ENCODE measurements at regions not wholly inside any gene's neighbourhood (a gene's known extent, or its start where the extent isn't known, plus 50 kb on each side); places are given as distances from the start of the nearest gene placed in this dataset.
"Not testable (repeated sequence)": the region's sequence is repeated elsewhere in the genome, so short reads cannot be mapped to it uniquely, and the experiment has no call there.

DNA sequence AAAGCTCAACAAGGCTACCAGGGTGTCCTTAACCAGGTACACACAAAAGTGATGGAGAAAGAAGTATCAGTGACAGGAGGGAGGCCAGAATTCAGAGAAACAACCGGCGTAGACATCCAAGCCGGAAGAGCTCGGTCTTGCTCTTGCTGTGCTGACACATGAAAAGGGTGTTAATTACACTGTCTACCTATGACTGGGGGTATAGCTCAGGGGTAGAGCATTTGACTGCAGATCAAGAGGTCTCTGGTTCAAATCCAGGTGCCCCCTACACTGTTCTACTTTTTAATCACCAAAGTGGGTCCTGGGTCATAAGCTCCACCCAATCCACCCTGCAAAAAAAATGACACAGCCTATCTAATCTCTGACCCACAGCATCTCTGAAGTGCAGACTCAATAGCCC lies 86.9 kb upstream of the ZNF746 start:
- Histone ChIP-seq H3K36me3 (replicated peaks in 1 of 2; ENCODE audit: control insufficient read depth in 2 of 2, insufficient read depth in 2 of 2, low read length in 2 of 2) (peaks cover 30 to 90% of the 10 kb centered on the region in 2 donors), H3K9ac (ENCODE audit: low read depth, low read length, poor library complexity) (no peak overlapping the region), H2BK15ac (ENCODE audit: low read length) (no peak overlapping the region), H3K4me3 (ENCODE audit: low read length in 2 of 2) (no peak overlapping the region), H4K91ac (ENCODE audit: low read depth, low read length, poor library complexity) (no peak overlapping the region), H3K27me3 (ENCODE audit: control insufficient read depth in 3 of 3, insufficient read depth in 3 of 3, low read depth in 1 of 3, low read length in 3 of 3) (no peaks in the 10 kb centered on the region), H3K4me1 (ENCODE audit: control insufficient read depth in 2 of 2, insufficient read depth in 1 of 2, low read depth in 1 of 2, low read length in 2 of 2) (no peaks in the 10 kb centered on the region), H2BK12ac (ENCODE audit: low read length) (no peak overlapping the region), H2AFZ (ENCODE audit: low read length) (no peak overlapping the region), H2BK120ac (ENCODE audit: low read depth, low read length) (no peak overlapping the region), H2AK5ac (ENCODE audit: low read depth, low read length) (no peak overlapping the region), H3K9me3 (replicated peaks in 1 of 2; ENCODE audit: control insufficient read depth in 2 of 2, insufficient read depth in 1 of 2, low read depth in 1 of 2, low read length in 2 of 2) (peaks cover 23 to 39% of the 10 kb centered on the region in 2 donors), H3K18ac (ENCODE audit: low read length) (no peak overlapping the region), H4K8ac (ENCODE audit: low read depth, low read length) (no peak overlapping the region), H3K79me1 (ENCODE audit: low read depth, low read length) (no peaks in the 10 kb centered on the region), H3K27ac (replicated peaks; ENCODE audit: low read length) (no peak overlapping the region), H3K4ac (ENCODE audit: low read length) (no peak overlapping the region), H3K4me2 (ENCODE audit: insufficient read depth, low read length, poor library complexity, severe bottlenecking) (no peak overlapping the region), H2BK5ac (ENCODE audit: low read length) (no peak overlapping the region), H3K23ac (ENCODE audit: low read depth, low read length, poor library complexity) (no peak overlapping the region), H3K14ac (ENCODE audit: low read length) (no peak overlapping the region)
- no CpG with 5 or more reads among the region's 4 CpGs for WGBS, 2 donors (ENCODE audit: extremely low coverage in 2 of 2, insufficient read length in 2 of 2, insufficient replicate concordance in 1 of 2)
- no peak for DNase-seq (ENCODE audit: low spot score)

GRCh38 chr7:149584009-149584408 lies 86.4 kb upstream of the ZNF746 start:
- WGBS, 2 donors (ENCODE audit: extremely low coverage in 2 of 2, insufficient read length in 2 of 2, insufficient replicate concordance in 1 of 2): no CpG with 5 or more reads among the region's 2 CpGs
- Histone ChIP-seq H2BK5ac (ENCODE audit: low read length) (no peak overlapping the region), H3K9ac (ENCODE audit: low read depth, low read length, poor library complexity) (no peak overlapping the region), H4K8ac (ENCODE audit: low read depth, low read length) (no peak overlapping the region), H3K4me3 (ENCODE audit: low read length in 2 of 2) (no peak overlapping the region), H3K36me3 (replicated peaks in 1 of 2; ENCODE audit: control insufficient read depth in 2 of 2, insufficient read depth in 2 of 2, low read length in 2 of 2) (peaks cover 27 to 88% of the 10 kb centered on the region in 2 donors), H3K14ac (ENCODE audit: low read length) (no peak overlapping the region), H3K79me1 (ENCODE audit: low read depth, low read length) (no peaks in the 10 kb centered on the region), H3K9me3 (replicated peaks in 1 of 2; ENCODE audit: control insufficient read depth in 2 of 2, insufficient read depth in 1 of 2, low read depth in 1 of 2, low read length in 2 of 2) (peaks cover 23 to 44% of the 10 kb centered on the region in 2 donors), H2BK120ac (ENCODE audit: low read depth, low read length) (no peak overlapping the region), H3K4me1 (ENCODE audit: control insufficient read depth in 2 of 2, insufficient read depth in 1 of 2, low read depth in 1 of 2, low read length in 2 of 2) (no peaks in the 10 kb centered on the region), H2AK5ac (ENCODE audit: low read depth, low read length) (no peak overlapping the region), H3K27ac (replicated peaks; ENCODE audit: low read length) (no peak overlapping the region), H3K23ac (ENCODE audit: low read depth, low read length, poor library complexity) (no peak overlapping the region), H2BK12ac (ENCODE audit: low read length) (no peak overlapping the region), H4K91ac (ENCODE audit: low read depth, low read length, poor library complexity) (no peak overlapping the region), H3K18ac (ENCODE audit: low read length) (no peak overlapping the region), H3K4ac (ENCODE audit: low read length) (no peak overlapping the region), H3K4me2 (ENCODE audit: insufficient read depth, low read length, poor library complexity, severe bottlenecking) (no peak overlapping the region), H2AFZ (ENCODE audit: low read length) (no peak overlapping the region), H2BK15ac (ENCODE audit: low read length) (no peak overlapping the region), H3K27me3 (ENCODE audit: control insufficient read depth in 3 of 3, insufficient read depth in 3 of 3, low read depth in 1 of 3, low read length in 3 of 3) (no peaks in the 10 kb centered on the region)
- no peak for DNase-seq (ENCODE audit: low spot score)

GRCh38 chr7:149580328-149580727 lies 82.7 kb upstream of the ZNF746 start:
- no peak overlapping the region for H2BK5ac ChIP-seq (ENCODE audit: low read length)
- H2BK12ac ChIP-seq (ENCODE audit: low read length): no peak overlapping the region
- no peak overlapping the region for H4K91ac ChIP-seq (ENCODE audit: low read depth, low read length, poor library complexity)
- no peak overlapping the region for H3K23ac ChIP-seq (ENCODE audit: low read depth, low read length, poor library complexity)
- H4K8ac ChIP-seq (ENCODE audit: low read depth, low read length): no peak overlapping the region
- H2BK120ac ChIP-seq (ENCODE audit: low read depth, low read length): no peak overlapping the region
- peaks cover 15 to 57% of the 10 kb centered on the region in 2 donors for H3K36me3 ChIP-seq (replicated peaks in 1 of 2; ENCODE audit: control insufficient read depth in 2 of 2, insufficient read depth in 2 of 2, low read length in 2 of 2)
- no peak overlapping the region for H3K4ac ChIP-seq (ENCODE audit: low read length)
- H3K4me2 ChIP-seq (ENCODE audit: insufficient read depth, low read length, poor library complexity, severe bottlenecking): no peak overlapping the region
- H3K79me1 ChIP-seq (ENCODE audit: low read depth, low read length): no peaks in the 10 kb centered on the region
- DNase-seq (ENCODE audit: low spot score): no peak
- H2AFZ ChIP-seq (ENCODE audit: low read length): no peak overlapping the region
- H2AK5ac ChIP-seq (ENCODE audit: low read depth, low read length): no peak overlapping the region
- H3K27ac ChIP-seq (replicated peaks; ENCODE audit: low read length): no peak overlapping the region
- H3K9me3 ChIP-seq (replicated peaks in 1 of 2; ENCODE audit: control insufficient read depth in 2 of 2, insufficient read depth in 1 of 2, low read depth in 1 of 2, low read length in 2 of 2): peaks cover 21 to 53% of the 10 kb centered on the region in 2 donors
- no peak overlapping the region for H2BK15ac ChIP-seq (ENCODE audit: low read length)
- no peak overlapping the region for H3K18ac ChIP-seq (ENCODE audit: low read length)
- no peaks in the 10 kb centered on the region for H3K4me1 ChIP-seq (ENCODE audit: control insufficient read depth in 2 of 2, insufficient read depth in 1 of 2, low read depth in 1 of 2, low read length in 2 of 2)
- H3K27me3 ChIP-seq (ENCODE audit: control insufficient read depth in 3 of 3, insufficient read depth in 3 of 3, low read depth in 1 of 3, low read length in 3 of 3): no peaks in the 10 kb centered on the region
- no peak overlapping the region for H3K14ac ChIP-seq (ENCODE audit: low read length)
- H3K4me3 ChIP-seq (ENCODE audit: low read length in 2 of 2): no peak overlapping the region
- H3K9ac ChIP-seq (ENCODE audit: low read depth, low read length, poor library complexity): no peak overlapping the region
- WGBS, 2 donors (ENCODE audit: extremely low coverage in 2 of 2, insufficient read length in 2 of 2, insufficient replicate concordance in 1 of 2): no CpG with 5 or more reads among the region's 6 CpGs

DNA sequence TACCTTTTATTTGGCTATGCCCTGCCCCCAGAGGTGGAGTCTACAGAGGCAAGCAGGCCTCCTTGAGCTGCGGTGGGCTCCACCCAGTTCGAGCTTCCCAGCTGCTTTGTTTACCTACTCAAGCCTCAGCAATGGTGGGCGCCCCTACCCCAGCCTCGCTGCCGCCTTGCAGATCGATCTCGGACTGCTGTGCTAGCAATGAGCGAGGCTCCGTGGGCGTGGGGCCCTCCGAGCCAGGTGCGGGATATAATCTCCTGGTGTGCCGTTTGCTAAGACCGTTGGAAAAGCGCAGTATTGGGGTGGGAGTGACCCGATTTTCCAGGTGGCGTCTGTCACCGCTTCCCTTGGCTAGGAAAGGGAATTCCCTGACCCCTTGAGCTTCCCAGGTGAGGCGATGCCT lies 81.8 kb upstream of the ZNF746 start:
- H2BK5ac ChIP-seq (ENCODE audit: low read length); H4K8ac ChIP-seq (ENCODE audit: low read depth, low read length); H3K4me2 ChIP-seq (ENCODE audit: insufficient read depth, low read length, poor library complexity, severe bottlenecking); H2BK120ac ChIP-seq (ENCODE audit: low read depth, low read length); H4K91ac ChIP-seq (ENCODE audit: low read depth, low read length, poor library complexity); H3K79me1 ChIP-seq (ENCODE audit: low read depth, low read length); H3K4me1 ChIP-seq (ENCODE audit: control insufficient read depth in 2 of 2, insufficient read depth in 1 of 2, low read depth in 1 of 2, low read length in 2 of 2); H2BK12ac ChIP-seq (ENCODE audit: low read length); H3K27ac ChIP-seq (replicated peaks; ENCODE audit: low read length); H3K18ac ChIP-seq (ENCODE audit: low read length); H3K4me3 ChIP-seq (ENCODE audit: low read length in 2 of 2); H2AFZ ChIP-seq (ENCODE audit: low read length); H3K9ac ChIP-seq (ENCODE audit: low read depth, low read length, poor library complexity); H2AK5ac ChIP-seq (ENCODE audit: low read depth, low read length); H3K23ac ChIP-seq (ENCODE audit: low read depth, low read length, poor library complexity); H3K14ac ChIP-seq (ENCODE audit: low read length); H3K4ac ChIP-seq (ENCODE audit: low read length); H2BK15ac ChIP-seq (ENCODE audit: low read length); DNase-seq (ENCODE audit: low spot score); H3K27me3 ChIP-seq (ENCODE audit: control insufficient read depth in 3 of 3, insufficient read depth in 3 of 3, low read depth in 1 of 3, low read length in 3 of 3): not testable (repeated sequence)
- peaks cover 13 to 48% of the 10 kb centered on the region in 2 donors for H3K36me3 ChIP-seq (replicated peaks in 1 of 2; ENCODE audit: control insufficient read depth in 2 of 2, insufficient read depth in 2 of 2, low read length in 2 of 2)
- H3K9me3 ChIP-seq (replicated peaks in 1 of 2; ENCODE audit: control insufficient read depth in 2 of 2, insufficient read depth in 1 of 2, low read depth in 1 of 2, low read length in 2 of 2): peaks cover 19 to 48% of the 10 kb centered on the region in 2 donors
- no CpG with 5 or more reads among the region's 19 CpGs for WGBS, 2 donors (ENCODE audit: extremely low coverage in 2 of 2, insufficient read length in 2 of 2, insufficient replicate concordance in 1 of 2)
